Pons (tissue), 1 donor: ENCODE measurements at regions not wholly inside any gene's neighbourhood (a gene's known extent, or its start where the extent isn't known, plus 50 kb on each side); places are given as distances from the start of the nearest gene placed in this dataset.
A peak's percentile ranks its signal among the peaks of the same experiment; 100 is the strongest.

Source experiments
- DNase-seq: peaks from one replicate; pipeline ENCODE4 v3.0.0-alpha.2; 2016; ENCODE audit warnings: low spot score

- no peak for DNase-seq
Measured at GRCh38 chr2:67625178-67625577, 228.0 kb downstream of the ETAA1 start.

GRCh38 chr2:67625690-67626475 lies 228.8 kb downstream of the ETAA1 start:
- DNase-seq = no peak

- no peak for DNase-seq
Measured at GRCh38 chr2:67626656-67627055, 229.5 kb downstream of the ETAA1 start.

- no peak for DNase-seq
Measured at GRCh38 chr2:67627456-67628207, 230.5 kb downstream of the ETAA1 start.

GRCh38 chr2:67628892-67629291 lies 231.8 kb downstream of the ETAA1 start:
- DNase-seq = no peak

GRCh38 chr2:67631483-67631882 lies 234.3 kb downstream of the ETAA1 start:
- DNase-seq = no peak

- no peak for DNase-seq
Measured at GRCh38 chr2:67633212-67633856, 236.2 kb downstream of the ETAA1 start.

GRCh38 chr2:67638146-67638545 lies 241.0 kb downstream of the ETAA1 start:
- no peak for DNase-seq

GRCh38 chr2:67641312-67642045 lies 244.3 kb downstream of the ETAA1 start:
- DNase-seq = no peak

GRCh38 chr2:67642046-67642382 lies 244.9 kb downstream of the ETAA1 start:
- no peak for DNase-seq

GRCh38 chr2:67642961-67643360 lies 245.8 kb downstream of the ETAA1 start:
- DNase-seq = no peak

- no peak for DNase-seq
Measured at GRCh38 chr2:67645280-67646138, 248.4 kb downstream of the ETAA1 start.

DNA sequence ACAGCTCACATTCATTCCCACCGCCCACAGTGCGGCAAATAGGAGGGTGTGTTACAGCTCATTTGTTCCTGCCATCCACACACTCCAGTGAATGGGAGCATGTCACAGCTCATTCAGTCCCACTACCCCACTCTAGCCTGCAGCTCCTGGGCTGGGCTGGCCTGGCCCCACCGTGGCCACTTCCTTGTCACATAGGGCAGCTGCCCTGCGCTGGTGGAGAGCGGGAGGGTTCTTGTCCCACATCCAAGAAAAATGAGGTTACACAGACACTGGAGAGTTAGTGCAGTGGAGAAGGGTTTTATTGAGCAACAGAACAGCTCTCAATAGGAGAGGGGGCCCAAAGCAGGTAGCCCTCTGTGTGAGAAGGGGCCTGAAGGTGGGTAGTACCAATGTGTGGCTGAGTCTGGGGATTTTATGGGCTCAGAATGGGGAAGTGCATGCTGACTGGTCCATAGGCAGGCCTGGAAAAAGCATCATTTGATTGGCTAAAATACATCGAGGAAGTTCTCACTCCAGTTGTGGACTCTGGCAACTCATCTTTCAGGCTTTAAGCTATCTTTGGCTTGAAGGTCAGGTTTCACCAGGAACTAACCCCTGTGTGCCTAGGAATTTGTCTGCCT lies 249.7 kb downstream of the ETAA1 start:
- DNase-seq = no peak

GRCh38 chr2:67649331-67650261 lies 252.5 kb downstream of the ETAA1 start:
- DNase-seq = no peak

GRCh38 chr2:67650291-67651133 lies 253.4 kb downstream of the ETAA1 start:
- peak; percentile 46 for DNase-seq

DNA sequence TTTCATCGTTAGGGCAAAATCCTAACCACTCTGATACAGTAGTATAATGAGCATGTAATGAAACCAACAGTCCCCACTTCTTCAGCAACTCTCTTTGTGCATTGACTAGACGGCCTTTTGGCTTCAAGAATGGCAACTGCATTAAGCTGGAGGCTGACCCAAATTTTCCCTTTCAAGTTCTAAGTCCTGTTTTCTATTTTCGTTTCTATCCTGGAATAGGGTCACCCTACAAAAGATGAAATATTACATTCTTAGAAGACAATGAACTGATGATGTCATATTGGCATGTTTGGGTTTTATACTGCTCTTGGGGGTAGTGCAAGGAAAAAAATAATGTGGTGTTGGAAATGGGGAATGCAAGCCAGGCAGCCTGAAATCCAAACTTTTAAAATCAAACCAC lies 254.4 kb downstream of the ETAA1 start:
- DNase-seq = no peak

DNA sequence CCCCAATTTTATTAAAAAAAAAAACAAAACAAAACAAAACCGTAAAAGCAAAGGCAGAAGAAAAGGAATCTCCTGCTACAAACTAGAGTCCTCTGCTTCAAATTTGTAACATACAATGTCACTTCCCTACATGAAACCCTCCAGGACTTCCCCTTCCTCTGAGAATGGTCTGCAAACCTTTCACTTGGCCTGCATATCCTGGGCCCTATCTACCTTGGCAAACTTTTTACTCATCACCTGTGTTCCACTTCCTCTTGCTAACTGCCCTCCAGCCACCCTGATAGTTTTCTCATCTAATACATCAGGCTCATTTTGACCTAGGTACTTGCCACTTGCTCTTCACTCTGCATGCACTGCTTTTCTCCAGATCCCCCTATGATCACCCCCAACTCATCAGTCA lies 255.5 kb downstream of the ETAA1 start:
- no peak for DNase-seq

DNA sequence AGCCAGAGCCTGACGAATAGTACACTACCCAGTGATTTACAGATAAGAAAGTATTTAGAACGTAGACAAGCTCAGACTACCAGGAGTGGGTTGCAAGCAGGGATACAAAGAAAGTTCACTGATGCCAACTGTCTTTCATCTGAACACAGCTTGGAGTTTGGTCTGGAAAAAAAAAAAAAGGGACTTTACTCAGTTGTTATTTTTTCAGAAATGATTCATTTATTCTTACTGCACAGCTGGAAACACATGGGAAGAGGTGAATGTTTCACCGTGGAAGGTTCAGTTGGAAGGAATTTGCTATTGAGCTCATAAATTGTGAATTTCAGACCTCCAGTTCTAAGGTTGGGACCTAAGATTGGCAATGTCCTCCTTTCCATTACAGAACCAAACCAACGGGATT lies 259.7 kb downstream of the ETAA1 start:
- no peak for DNase-seq

GRCh38 chr2:67658820-67659219 lies 261.7 kb downstream of the ETAA1 start:
- DNase-seq = no peak
